GM19438 (cell line): ENCODE measurements at regions not wholly inside any gene's neighbourhood (a gene's known extent, or its start where the extent isn't known, plus 50 kb on each side); places are given as distances from the start of the nearest gene placed in this dataset.

Experiments
- ATAC-seq: cut with Tn5 transposase; IDR thresholded peaks from one replicate; pipeline ENCODE4 v1.9.1; 2021; ENCODE audit warnings: low read depth; ENCODE audit not compliant: unreplicated experiment

DNA sequence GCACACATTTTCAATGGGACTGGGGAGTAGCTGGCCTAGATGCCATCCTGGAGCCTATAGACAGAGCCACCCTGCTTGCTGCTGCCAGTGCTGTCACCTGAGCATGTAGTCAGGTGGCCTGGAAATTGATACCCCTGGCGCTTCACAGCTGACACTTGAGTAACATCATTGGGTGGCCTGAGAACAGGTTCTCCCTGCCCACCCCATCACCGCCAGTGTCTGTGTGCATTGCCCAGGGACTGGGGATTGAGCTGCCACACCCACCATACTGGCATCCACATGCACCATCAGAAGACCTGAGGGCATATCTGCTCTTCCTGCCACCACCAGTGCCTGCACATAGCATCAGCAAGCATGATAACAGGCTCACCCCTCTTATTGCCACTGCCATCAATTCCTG is 1142.9 kb upstream of the PABPC4L start:
- ATAC-seq, result no peak

DNA sequence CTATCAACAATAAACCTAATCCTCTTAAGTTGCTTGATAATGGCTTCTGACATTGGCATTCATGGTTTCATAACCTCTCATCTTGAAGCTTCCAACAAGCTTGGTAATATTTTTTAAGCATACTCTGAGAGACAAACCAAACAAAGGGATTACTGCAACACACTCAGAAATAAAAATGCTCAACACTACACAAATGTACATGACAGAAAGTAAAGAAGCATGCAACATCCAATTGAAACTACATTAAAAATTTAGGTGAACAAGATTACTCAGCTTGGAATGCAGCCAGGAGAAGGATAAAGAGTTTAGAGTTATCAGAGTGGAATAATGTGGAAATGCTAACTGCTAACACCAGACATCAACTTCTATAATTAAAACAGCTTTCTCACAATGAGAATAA is 1136.6 kb upstream of the PABPC4L start:
- ATAC-seq, result no peak

DNA sequence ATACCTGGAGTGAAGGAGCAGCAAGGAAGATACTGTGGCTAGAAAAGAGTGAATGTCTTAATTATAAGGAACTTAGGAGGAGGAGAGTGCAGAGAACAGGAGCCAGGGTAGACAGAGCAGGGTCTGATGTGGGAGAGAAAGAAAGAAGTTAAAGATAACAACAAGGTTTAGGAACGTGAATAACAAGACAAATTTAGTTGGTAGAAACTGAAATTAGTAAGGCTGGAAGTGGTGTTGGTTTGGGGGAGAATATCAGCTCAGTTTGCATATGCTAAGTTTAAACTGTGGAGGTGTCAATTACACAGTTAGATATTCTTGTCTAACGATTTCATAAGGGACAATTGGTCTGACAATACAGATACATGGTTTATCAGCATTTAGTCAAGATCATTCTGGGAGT is 1123.7 kb upstream of the PABPC4L start:
- no peak for ATAC-seq

- ATAC-seq, result no peak
These were observed 1118.1 kb upstream of the PABPC4L start for GRCh38 chr4:135319685-135320084.

DNA sequence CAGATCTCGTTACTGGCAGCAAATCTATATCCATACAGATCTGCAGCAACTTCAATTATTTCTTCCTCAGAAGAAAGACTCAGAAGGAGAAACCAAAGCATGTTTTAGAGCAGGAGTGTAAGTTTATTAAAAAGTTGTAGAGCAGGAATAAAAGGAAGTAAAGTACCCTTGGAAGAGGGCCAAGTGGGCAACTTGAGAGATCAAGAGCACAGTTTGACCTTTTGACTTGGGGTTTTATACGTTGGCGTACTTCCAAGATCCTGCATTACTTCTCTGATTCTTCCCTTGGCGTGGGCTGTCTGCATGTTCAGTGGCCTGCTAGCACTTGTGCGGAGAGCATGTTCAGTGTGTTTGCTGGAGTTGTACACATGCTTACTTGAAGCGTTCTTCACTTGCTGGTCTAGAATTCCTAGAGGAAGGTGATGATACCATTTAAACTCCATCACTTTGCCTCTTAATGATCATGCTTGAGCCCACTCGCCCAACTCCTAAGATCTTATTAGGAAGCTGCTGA is 1114.7 kb upstream of the PABPC4L start:
- no peak for ATAC-seq

DNA sequence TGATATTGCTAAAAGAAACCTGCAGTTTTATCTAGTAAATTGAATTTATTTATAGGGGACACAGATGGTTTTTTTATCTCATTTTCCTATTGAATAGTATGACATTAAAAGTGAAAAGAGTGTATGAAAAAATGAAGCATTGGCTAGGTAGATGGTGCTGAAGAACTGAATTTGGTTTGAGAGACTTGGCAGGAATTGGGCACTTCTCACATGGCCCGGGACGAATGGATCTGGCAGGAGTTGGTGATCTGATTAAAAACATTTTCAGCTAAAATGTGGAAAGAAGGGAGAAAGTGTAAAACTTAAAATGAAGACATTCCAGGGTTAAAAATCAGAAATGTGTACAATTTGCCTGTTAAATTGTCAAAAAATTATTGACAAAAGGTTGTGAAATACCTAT is 1088.5 kb upstream of the PABPC4L start:
- ATAC-seq, result no peak

DNA sequence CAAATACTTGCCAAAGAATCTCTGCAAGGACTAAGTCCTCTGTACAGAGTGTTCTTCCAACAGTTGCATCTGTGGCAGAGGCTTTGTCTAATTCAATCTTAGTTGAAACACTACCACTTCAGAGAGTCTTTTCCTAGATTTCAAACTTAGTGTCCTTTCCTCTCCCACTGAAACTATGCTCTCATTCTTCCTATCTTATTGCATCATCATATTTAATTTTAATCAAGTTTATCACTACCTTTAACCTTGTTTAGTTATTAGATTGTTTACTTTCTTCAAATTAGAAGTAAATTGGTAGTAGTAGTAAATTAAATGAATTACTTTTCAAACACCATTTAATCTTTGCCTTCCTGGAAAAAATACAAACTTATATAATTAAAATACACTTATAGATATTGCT is 1082.3 kb upstream of the PABPC4L start:
- ATAC-seq, result no peak

DNA sequence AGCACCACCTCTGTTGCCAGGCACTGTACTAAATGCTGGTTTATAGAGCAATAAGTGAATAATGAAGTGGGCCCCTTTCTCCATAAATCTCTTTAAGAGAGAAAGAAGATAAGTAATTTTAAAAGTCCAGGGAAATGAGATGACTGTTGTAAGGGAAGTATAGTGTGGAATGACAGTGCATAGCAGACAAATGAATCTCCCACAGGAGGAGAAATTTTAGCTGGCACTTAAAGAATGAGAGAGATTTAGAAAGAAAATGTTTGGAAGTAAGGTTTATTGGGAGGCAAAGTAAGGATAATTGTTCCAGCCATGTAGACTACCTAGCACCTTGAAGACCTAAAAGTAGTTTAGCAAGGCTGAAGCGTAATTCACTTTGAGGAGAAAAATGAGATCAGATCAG is 1081.1 kb upstream of the PABPC4L start:
- ATAC-seq, result no peak

DNA sequence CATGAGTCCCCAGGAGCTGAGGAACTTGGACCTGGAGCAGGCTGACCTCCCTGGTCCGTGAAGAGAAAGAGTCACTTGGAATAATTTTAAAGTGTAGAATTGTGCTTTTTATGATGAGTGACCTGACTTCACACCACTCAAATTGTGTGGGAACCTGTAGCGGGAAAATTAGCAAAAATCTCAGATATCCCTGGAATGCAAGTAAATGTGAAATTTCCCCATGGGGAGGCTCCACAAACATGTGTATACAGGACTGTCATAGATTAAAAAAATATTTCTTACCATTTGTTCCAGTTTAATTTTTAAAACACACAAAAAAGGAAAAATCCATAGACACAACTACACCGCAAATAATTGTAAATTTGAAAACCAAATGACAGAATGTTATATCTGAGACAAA is 1079.6 kb upstream of the PABPC4L start:
- ATAC-seq, result no peak

- no peak for ATAC-seq
These were observed 1076.4 kb upstream of the PABPC4L start for GRCh38 chr4:135277980-135278315.

DNA sequence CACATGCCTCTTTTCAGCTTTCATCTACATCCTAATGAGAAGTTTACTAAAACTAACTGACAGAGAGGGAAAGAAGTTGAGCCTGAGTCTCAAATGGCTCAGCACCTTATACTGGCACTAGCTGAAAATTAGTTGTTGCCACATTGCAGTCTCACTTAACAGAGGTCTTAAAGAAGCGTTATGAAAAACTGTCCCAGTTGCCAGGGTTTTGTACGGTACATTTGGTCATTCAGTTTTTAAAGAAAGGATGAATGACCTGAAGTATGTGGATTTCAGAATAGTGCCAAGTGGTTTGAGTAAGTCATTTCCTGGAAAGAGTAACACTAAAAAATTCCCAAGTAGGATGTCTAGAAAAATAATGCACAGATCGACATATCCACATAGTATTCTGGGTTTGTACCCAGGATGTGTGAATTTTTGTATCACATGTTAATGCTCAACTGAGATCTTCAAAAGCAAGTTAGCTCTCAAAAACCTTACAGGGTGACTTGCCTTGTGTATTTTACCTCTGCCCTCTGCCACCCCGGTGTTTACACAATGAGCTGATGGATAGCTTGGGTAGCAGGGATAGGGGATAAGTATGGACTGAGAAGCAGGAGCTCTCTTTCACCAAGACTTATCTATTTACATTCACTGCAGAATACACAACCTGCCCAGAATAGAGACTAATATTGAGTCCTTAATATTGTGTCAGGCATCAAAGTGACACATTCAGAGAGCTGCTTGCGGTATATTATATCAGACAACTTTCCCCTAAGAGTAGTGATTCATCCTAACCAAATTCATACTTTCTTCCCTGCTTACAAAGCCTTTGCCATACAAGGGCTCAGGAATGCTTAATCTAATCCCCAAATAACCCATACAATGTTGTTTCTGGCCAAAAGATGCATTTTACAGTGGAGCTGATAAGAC is 1075.7 kb upstream of the PABPC4L start:
- no peak for ATAC-seq

- ATAC-seq, result no peak
These were observed 1072.8 kb upstream of the PABPC4L start for GRCh38 chr4:135274416-135274815.

GRCh38 chr4:135269125-135269890 is 1067.7 kb upstream of the PABPC4L start:
- no peak for ATAC-seq

- ATAC-seq, result no peak
These were observed 1066.8 kb upstream of the PABPC4L start for GRCh38 chr4:135268369-135268768.

GRCh38 chr4:135267148-135267865 is 1065.7 kb upstream of the PABPC4L start:
- ATAC-seq, result no peak

DNA sequence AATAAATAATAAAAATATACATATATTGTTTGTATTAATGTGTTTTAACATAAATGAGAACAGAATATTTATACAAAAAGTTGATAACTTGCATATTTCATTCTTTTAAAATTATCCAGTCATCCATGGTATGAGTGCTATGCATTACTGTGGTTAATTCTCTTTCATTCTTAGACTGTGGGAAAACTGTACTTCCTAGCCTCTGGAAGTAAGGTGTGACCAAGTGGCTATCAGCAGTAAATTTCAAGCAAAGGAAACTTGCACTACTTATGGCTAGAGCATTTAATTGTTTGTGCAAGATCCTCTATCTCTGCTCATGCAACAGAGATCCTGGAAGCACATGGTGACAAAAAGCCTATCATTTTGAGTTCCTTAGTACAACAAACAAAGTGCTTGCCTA is 1054.5 kb upstream of the PABPC4L start:
- ATAC-seq, result no peak

- no peak for ATAC-seq
These were observed 1048.5 kb upstream of the PABPC4L start for GRCh38 chr4:135250040-135250439.

- ATAC-seq, result no peak
These were observed 1047.4 kb upstream of the PABPC4L start for GRCh38 chr4:135249024-135249423.

- no peak for ATAC-seq
These were observed 1043.1 kb upstream of the PABPC4L start for GRCh38 chr4:135244696-135245095.

GRCh38 chr4:135244056-135244455 is 1042.5 kb upstream of the PABPC4L start:
- no peak for ATAC-seq

DNA sequence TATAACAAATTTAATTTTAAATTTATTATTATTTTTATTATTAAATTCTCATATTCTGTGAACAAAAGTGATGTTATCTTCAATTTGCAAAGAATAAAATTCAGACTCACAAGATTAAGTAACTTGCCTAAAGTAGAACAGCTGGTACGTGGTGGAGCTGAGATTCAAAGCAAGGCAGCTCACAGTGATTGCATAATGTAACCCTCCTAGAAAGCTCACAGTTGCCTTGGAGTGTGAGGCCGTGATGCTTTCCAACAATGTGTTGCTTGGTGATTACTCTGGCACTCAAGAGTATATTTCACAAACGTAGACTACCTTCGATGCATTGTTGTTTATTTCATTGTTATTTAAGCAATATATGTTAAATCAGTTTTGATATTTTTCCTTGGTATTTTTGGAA is 1039.2 kb upstream of the PABPC4L start:
- no peak for ATAC-seq
